ENCODE measurements at regions not wholly inside any gene's neighbourhood (a gene's known extent, or its start where the extent isn't known, plus 50 kb on each side); places are given as distances from the start of the nearest gene placed in this dataset.

DNA sequence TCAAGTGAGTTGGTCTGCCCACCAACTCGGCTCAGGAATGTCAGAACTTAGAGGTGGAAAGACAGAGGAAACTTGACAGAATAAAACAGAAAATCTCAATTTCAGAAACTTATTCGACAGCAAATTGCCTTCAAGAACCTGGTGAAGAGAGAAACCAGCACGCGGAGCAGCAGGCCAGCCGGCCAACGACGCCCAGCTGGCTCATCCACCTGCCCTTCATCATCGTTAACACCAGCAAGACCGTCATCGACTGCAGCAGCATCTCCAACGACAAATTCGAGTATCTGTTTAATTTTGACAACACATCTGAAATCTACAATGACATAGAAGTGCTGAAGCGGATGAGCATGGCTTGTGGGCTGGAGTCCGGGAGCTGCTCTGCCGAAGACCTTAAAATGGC, 350.8 kb upstream of the CAMK1G start:
- TF ChIP-seq, protein P1, sequence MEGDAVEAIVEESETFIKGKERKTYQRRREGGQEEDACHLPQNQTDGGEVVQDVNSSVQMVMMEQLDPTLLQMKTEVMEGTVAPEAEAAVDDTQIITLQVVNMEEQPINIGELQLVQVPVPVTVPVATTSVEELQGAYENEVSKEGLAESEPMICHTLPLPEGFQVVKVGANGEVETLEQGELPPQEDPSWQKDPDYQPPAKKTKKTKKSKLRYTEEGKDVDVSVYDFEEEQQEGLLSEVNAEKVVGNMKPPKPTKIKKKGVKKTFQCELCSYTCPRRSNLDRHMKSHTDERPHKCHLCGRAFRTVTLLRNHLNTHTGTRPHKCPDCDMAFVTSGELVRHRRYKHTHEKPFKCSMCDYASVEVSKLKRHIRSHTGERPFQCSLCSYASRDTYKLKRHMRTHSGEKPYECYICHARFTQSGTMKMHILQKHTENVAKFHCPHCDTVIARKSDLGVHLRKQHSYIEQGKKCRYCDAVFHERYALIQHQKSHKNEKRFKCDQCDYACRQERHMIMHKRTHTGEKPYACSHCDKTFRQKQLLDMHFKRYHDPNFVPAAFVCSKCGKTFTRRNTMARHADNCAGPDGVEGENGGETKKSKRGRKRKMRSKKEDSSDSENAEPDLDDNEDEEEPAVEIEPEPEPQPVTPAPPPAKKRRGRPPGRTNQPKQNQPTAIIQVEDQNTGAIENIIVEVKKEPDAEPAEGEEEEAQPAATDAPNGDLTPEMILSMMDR (IDR thresholded peaks at IDR 0.05; ENCODE audit: low read length): no peak
- no peak for TF ChIP-seq EZH2phosphoT487 (IDR thresholded peaks at IDR 0.05; ENCODE audit: low read length)
- TF ChIP-seq EZH2 (optimal IDR thresholded peaks at IDR 0.05; ENCODE audit: low read depth, low read length): no peak

All from MM.1S (cell line).